CD14-positive monocyte (primary cell): ENCODE measurements at regions not wholly inside any gene's neighbourhood (a gene's known extent, or its start where the extent isn't known, plus 50 kb on each side); places are given as distances from the start of the nearest gene placed in this dataset.

Experiments
- DNase-seq, 3 donors: peaks; one replicate each; pipeline ENCODE4 v3.0.0-alpha.2; 2011 to 2022
- H2AFZ ChIP-seq: 2 replicates; pipeline ENCODE4 v1.6.0; 2012; ENCODE audit warnings: mild to moderate bottlenecking, low read depth, low read length, inconsistent platforms; ENCODE audit not compliant: insufficient read depth, poor library complexity, severe bottlenecking
- H3K27ac ChIP-seq, 2 donors: 1 replicate in 1 of 2; 2 replicates in 1 of 2; pipeline ENCODE4 v1.5.1; 2012 to 2013; ENCODE audit warnings: low read length in 2 of 2, control low read depth in 1 of 2, inconsistent platforms in 1 of 2, low read depth in 1 of 2, mild to moderate bottlenecking in 1 of 2
- H3K27me3 ChIP-seq, 2 donors: one replicate each; pipeline versions ENCODE4 v1.6.0 to v1.6.1; 2011 to 2013; ENCODE audit warnings: low read length in 2 of 2; ENCODE audit not compliant: control insufficient read depth in 2 of 2, insufficient read depth in 2 of 2
- H3K36me3 ChIP-seq, 2 donors: replicated peaks in 1 of 2; 1 replicate in 1 of 2; 2 replicates in 1 of 2; pipeline versions ENCODE4 v1.5.1 to v1.6.1; 2012 to 2013; ENCODE audit warnings: low read length in 2 of 2, control low read depth in 1 of 2, inconsistent platforms in 1 of 2, mild to moderate bottlenecking in 1 of 2; ENCODE audit not compliant: insufficient read depth in 2 of 2, control insufficient read depth in 1 of 2
- H3K4me1 ChIP-seq, 2 donors: 1 replicate in 1 of 2; 2 replicates in 1 of 2; pipeline versions ENCODE4 v1.5.1 to v1.6.1; 2012 to 2013; ENCODE audit warnings: low read length in 2 of 2, control low read depth in 1 of 2, inconsistent platforms in 1 of 2, mild to moderate bottlenecking in 1 of 2, moderate library complexity in 1 of 2; ENCODE audit not compliant: insufficient read depth in 2 of 2, control insufficient read depth in 1 of 2
- H3K4me2 ChIP-seq: replicated peaks from 2 replicates; pipeline ENCODE3; 2012; ENCODE audit warnings: low read length, moderate library complexity, mild to moderate bottlenecking; ENCODE audit not compliant: poor library complexity, severe bottlenecking; ENCODE audit errors: extremely low read depth
- H3K4me3 ChIP-seq, 3 experiments: fragments of 200-600 bp in 1 of 3; sonication (generic) in 1 of 3; replicated peaks in 1 of 3; 1 replicate in 2 of 3; 2 replicates in 1 of 3; pipeline ENCODE4 v1.5.1; 2011 to 2013; ENCODE audit warnings: low read length in 3 of 3, mild to moderate bottlenecking in 3 of 3, control low read depth in 2 of 3, low read depth in 2 of 3, inconsistent platforms in 1 of 3, moderate library complexity in 1 of 3
- H3K79me2 ChIP-seq: 2 replicates; pipeline ENCODE4 v1.6.0; 2012; ENCODE audit warnings: mild to moderate bottlenecking, control low read depth, inconsistent platforms, low read length, moderate library complexity; ENCODE audit not compliant: insufficient read depth
- H3K9ac ChIP-seq: 2 replicates; pipeline ENCODE4 v1.6.0; 2017; ENCODE audit warnings: low read length, mild to moderate bottlenecking; ENCODE audit not compliant: insufficient read depth, poor library complexity, severe bottlenecking
- H3K9me3 ChIP-seq, 2 donors: replicated peaks in 1 of 2; 1 replicate in 1 of 2; 2 replicates in 1 of 2; pipeline versions ENCODE4 v1.5.1 to v1.6.1; 2012 to 2013; ENCODE audit warnings: low read length in 2 of 2, control low read depth in 1 of 2; ENCODE audit not compliant: control insufficient read depth in 1 of 2, insufficient read depth in 1 of 2
- H4K20me1 ChIP-seq: 2 replicates; pipeline ENCODE4 v1.6.0; 2012; ENCODE audit warnings: mild to moderate bottlenecking, low read length, control low read depth, moderate library complexity; ENCODE audit not compliant: insufficient read depth
- H3K27ac Mint-ChIP-seq, 7 donors: one replicate each; pipeline ENCODE4 v1.8.0; 2020; ENCODE audit warnings: mild to moderate bottlenecking in 7 of 7, mixed read lengths in 7 of 7, moderate library complexity in 6 of 7, inconsistent platforms in 2 of 7
- H3K27me3 Mint-ChIP-seq, 3 donors: one replicate each; pipeline ENCODE4 v1.8.0; 2021 to 2022; ENCODE audit warnings: low read depth in 3 of 3, mild to moderate bottlenecking in 3 of 3, mixed read lengths in 3 of 3, moderate library complexity in 3 of 3, inconsistent platforms in 1 of 3
- H3K36me3 Mint-ChIP-seq, 2 donors: one replicate each; pipeline ENCODE4 v1.8.0; 2020; ENCODE audit warnings: mixed read lengths in 2 of 2, inconsistent platforms in 1 of 2, mild to moderate bottlenecking in 1 of 2
- H3K4me1 Mint-ChIP-seq: one replicate; pipeline ENCODE4 v1.8.0; 2020; ENCODE audit warnings: mild to moderate bottlenecking, mixed read lengths
- H3K4me3 Mint-ChIP-seq, 2 donors: one replicate each; pipeline ENCODE4 v1.8.0; 2020; ENCODE audit warnings: mild to moderate bottlenecking in 2 of 2, mixed read lengths in 2 of 2, moderate library complexity in 1 of 2
- H3K9me3 Mint-ChIP-seq, 7 donors: one replicate each; pipeline ENCODE4 v1.8.0; 2020 to 2022; ENCODE audit warnings: mixed read lengths in 7 of 7, mild to moderate bottlenecking in 6 of 7, moderate library complexity in 6 of 7, inconsistent platforms in 2 of 7
- intact Hi-C, 2 donors: fragments of 100-400 bp; cut with micrococcal nuclease; formaldehyde crosslinking; loops; one replicate each; pipeline versions ENCODE4 v1.15.0 to v1.15.1; 2023
- TF ChIP-seq, protein P1 (sequence below): fragments of 200-600 bp; IDR thresholded peaks from one replicate; pipeline ENCODE4 v1.8.0; 2022; ENCODE audit warnings: antibody characterized with exemption, mild to moderate bottlenecking

DNA sequence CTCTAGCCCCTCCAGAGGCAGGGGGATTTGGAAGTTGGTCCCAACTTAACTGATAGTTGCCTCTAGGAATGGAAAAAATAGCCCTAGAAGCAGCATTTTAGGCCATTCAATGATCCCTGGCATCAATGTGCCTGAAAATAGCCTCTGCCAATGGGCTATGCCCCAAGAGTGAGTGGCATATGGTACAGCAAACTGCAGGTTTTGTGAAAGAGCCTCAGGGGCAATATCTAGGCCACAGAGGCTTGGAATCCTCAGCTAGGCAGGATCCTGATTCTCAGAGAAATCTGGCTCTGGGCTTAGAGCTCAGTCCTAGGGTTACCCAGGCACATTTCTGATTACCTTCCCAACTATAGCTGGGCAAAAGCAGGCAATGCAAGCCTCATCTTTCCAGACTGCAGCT, 104.4 kb upstream of the MOCS1 start:
- H2AFZ ChIP-seq: no peak overlapping the region
- H3K9me3 Mint-ChIP-seq: peaks cover 0 to 8% (median 3%) of the 10 kb centered on the region in 7 donors
- TF ChIP-seq, protein P1, sequence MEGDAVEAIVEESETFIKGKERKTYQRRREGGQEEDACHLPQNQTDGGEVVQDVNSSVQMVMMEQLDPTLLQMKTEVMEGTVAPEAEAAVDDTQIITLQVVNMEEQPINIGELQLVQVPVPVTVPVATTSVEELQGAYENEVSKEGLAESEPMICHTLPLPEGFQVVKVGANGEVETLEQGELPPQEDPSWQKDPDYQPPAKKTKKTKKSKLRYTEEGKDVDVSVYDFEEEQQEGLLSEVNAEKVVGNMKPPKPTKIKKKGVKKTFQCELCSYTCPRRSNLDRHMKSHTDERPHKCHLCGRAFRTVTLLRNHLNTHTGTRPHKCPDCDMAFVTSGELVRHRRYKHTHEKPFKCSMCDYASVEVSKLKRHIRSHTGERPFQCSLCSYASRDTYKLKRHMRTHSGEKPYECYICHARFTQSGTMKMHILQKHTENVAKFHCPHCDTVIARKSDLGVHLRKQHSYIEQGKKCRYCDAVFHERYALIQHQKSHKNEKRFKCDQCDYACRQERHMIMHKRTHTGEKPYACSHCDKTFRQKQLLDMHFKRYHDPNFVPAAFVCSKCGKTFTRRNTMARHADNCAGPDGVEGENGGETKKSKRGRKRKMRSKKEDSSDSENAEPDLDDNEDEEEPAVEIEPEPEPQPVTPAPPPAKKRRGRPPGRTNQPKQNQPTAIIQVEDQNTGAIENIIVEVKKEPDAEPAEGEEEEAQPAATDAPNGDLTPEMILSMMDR: no peak
- H3K9ac ChIP-seq: no peak overlapping the region
- no peak overlapping the region for H3K4me3 Mint-ChIP-seq
- no peaks in the 10 kb centered on the region for H3K4me1 ChIP-seq
- no peaks in the 10 kb centered on the region for H3K27me3 ChIP-seq
- H3K4me3 ChIP-seq: no peak overlapping the region
- H3K79me2 ChIP-seq: no peaks in the 10 kb centered on the region
- DNase-seq: no peak
- H3K4me2 ChIP-seq: no peak overlapping the region
- H3K36me3 Mint-ChIP-seq: no peaks in the 10 kb centered on the region
- peaks cover 0 to 9% of the 10 kb centered on the region in 2 donors for H3K9me3 ChIP-seq
- no peaks in the 10 kb centered on the region for H3K36me3 ChIP-seq
- H4K20me1 ChIP-seq: no peaks in the 10 kb centered on the region
- no peak overlapping the region for H3K27ac Mint-ChIP-seq
- peaks cover 4 to 10% (median 5%) of the 10 kb centered on the region in 3 donors for H3K27me3 Mint-ChIP-seq
- intact Hi-C loops: no loop called here
- peaks cover 5% of the 10 kb centered on the region for H3K4me1 Mint-ChIP-seq
- H3K27ac ChIP-seq: no peak overlapping the region

DNA sequence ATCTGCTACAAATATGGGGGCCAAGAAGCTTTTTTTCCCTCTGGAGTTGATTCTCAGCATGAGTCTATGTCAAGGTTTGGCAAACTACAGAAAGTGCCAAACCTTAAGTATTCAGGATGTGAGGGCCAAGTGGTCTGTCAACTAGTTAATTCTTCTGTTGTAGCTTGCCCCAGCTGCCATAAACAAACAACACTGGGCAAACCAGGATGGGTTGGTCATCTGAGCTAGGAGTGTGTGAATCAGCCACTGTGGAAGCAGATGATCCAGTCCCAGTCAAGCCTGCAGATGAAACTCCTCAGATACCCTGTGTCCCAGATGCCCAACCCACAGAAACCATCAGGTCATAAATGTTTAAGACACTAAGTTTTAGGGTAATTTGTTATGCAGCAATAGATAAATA, 103.0 kb upstream of the MOCS1 start:
- Mint-ChIP-seq H3K4me1 (peaks cover 5% of the 10 kb centered on the region), H3K36me3 (no peaks in the 10 kb centered on the region), H3K27ac (no peak overlapping the region), H3K9me3 (peaks cover 0 to 8% (median 3%) of the 10 kb centered on the region in 7 donors), H3K27me3 (peaks cover 4 to 12% (median 5%) of the 10 kb centered on the region in 3 donors), H3K4me3 (no peak overlapping the region)
- H2AFZ ChIP-seq: no peak overlapping the region
- H4K20me1 ChIP-seq: no peaks in the 10 kb centered on the region
- H3K4me3 ChIP-seq: no peak overlapping the region
- H3K9ac ChIP-seq: no peak overlapping the region
- no peak for DNase-seq
- no peaks in the 10 kb centered on the region for H3K36me3 ChIP-seq
- H3K4me1 ChIP-seq: no peaks in the 10 kb centered on the region
- intact Hi-C loops: no loop called here
- no peak overlapping the region for H3K4me2 ChIP-seq
- TF ChIP-seq, protein P1: no peak
- no peaks in the 10 kb centered on the region for H3K79me2 ChIP-seq
- no peak overlapping the region for H3K27ac ChIP-seq
- H3K9me3 ChIP-seq: peaks cover 0 to 9% of the 10 kb centered on the region in 2 donors
- H3K27me3 ChIP-seq: no peaks in the 10 kb centered on the region
